ENCODE measurements at regions not wholly inside any gene's neighbourhood (a gene's known extent, or its start where the extent isn't known, plus 50 kb on each side); places are given as distances from the start of the nearest gene placed in this dataset.
A peak's percentile ranks its signal among the peaks of the same experiment; 100 is the strongest.

DNA sequence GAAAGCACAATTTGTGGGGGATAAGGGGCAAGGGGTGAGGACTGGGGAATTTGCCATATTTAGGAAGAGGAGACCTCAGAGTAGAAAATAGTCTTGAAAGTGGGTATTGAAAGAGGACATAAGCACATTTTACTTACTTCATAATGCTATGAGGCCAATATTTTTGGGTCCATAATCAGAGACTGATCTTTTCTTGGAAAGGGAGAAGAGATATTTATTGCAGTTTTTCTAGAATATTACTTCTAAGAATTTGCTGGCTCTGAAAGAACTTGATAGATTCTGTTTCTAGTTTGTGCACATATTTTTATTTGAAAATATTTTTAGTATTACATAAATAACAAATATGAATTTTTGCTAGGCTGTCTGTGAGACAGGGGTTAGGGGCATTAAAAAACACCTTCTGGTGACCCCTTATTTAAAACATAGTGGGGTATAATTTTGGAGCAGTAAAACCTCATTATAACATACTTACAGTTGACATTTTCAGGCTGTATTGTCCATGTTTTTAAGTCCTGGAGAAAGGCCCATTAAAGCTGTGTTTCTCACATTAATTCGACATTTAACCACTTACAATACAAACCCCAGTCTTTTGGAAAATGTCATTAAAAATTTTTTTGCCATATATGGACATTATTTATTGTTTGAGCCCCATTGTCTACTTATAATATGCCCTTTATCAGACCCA, 118.9 kb upstream of the NFIB start:
- POLR2A ChIA-PET: no interaction called here
- Histone ChIP-seq H3K36me3 (ENCODE audit: control insufficient read depth, insufficient read depth, low read length) (no peaks in the 10 kb centered on the region), H3K4me3 (ENCODE audit: low read depth in 2 of 2, low read length in 2 of 2) (no peak overlapping the region), H3K27ac (ENCODE audit: low read length) (no peak overlapping the region), H3K27me3 (ENCODE audit: control insufficient read depth, insufficient read depth, low read length) (no peaks in the 10 kb centered on the region), H3K4me1 (ENCODE audit: control insufficient read depth, insufficient read depth, low read length) (no peaks in the 10 kb centered on the region), H3K9me3 (ENCODE audit: control insufficient read depth, insufficient read depth, low read depth, low read length) (no peaks in the 10 kb centered on the region)
- DNase-seq (ENCODE audit: low read depth, low spot score) (no peak), ATAC-seq (no peak)
- BruUV-seq (replicated peaks): no TSS peak
- CTCF ChIA-PET: no interaction called here
- intact Hi-C loops (cut with micrococcal nuclease; ENCODE audit: unreplicated experiment) (no loop called here), in situ Hi-C loops (cut with HindIII; ENCODE audit: low pct_unique_long_range_greater_than_20kb, low sequenced_read_pairs) (no loop called here)
- TF ChIP-seq, protein P1, sequence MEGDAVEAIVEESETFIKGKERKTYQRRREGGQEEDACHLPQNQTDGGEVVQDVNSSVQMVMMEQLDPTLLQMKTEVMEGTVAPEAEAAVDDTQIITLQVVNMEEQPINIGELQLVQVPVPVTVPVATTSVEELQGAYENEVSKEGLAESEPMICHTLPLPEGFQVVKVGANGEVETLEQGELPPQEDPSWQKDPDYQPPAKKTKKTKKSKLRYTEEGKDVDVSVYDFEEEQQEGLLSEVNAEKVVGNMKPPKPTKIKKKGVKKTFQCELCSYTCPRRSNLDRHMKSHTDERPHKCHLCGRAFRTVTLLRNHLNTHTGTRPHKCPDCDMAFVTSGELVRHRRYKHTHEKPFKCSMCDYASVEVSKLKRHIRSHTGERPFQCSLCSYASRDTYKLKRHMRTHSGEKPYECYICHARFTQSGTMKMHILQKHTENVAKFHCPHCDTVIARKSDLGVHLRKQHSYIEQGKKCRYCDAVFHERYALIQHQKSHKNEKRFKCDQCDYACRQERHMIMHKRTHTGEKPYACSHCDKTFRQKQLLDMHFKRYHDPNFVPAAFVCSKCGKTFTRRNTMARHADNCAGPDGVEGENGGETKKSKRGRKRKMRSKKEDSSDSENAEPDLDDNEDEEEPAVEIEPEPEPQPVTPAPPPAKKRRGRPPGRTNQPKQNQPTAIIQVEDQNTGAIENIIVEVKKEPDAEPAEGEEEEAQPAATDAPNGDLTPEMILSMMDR (IDR thresholded peaks at IDR 0.05): no peak
- no peak for TF ChIP-seq SIN3A (IDR thresholded peaks at IDR 0.05; ENCODE audit: borderline replicate concordance, insufficient read depth, low read depth, low read length)
- no peak for TF ChIP-seq TCF7L2 (IDR thresholded peaks at IDR 0.05; ENCODE audit: low read depth, low read length)
- no peak for TF ChIP-seq POLR2AphosphoS5 (IDR thresholded peaks at IDR 0.05; ENCODE audit: low read depth, low read length)
- TF ChIP-seq, protein P2, sequence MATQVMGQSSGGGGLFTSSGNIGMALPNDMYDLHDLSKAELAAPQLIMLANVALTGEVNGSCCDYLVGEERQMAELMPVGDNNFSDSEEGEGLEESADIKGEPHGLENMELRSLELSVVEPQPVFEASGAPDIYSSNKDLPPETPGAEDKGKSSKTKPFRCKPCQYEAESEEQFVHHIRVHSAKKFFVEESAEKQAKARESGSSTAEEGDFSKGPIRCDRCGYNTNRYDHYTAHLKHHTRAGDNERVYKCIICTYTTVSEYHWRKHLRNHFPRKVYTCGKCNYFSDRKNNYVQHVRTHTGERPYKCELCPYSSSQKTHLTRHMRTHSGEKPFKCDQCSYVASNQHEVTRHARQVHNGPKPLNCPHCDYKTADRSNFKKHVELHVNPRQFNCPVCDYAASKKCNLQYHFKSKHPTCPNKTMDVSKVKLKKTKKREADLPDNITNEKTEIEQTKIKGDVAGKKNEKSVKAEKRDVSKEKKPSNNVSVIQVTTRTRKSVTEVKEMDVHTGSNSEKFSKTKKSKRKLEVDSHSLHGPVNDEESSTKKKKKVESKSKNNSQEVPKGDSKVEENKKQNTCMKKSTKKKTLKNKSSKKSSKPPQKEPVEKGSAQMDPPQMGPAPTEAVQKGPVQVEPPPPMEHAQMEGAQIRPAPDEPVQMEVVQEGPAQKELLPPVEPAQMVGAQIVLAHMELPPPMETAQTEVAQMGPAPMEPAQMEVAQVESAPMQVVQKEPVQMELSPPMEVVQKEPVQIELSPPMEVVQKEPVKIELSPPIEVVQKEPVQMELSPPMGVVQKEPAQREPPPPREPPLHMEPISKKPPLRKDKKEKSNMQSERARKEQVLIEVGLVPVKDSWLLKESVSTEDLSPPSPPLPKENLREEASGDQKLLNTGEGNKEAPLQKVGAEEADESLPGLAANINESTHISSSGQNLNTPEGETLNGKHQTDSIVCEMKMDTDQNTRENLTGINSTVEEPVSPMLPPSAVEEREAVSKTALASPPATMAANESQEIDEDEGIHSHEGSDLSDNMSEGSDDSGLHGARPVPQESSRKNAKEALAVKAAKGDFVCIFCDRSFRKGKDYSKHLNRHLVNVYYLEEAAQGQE (IDR thresholded peaks at IDR 0.05; ENCODE audit: insufficient read depth in 1 of 2, low read depth in 2 of 2, low read length in 1 of 2): no peak

DNA sequence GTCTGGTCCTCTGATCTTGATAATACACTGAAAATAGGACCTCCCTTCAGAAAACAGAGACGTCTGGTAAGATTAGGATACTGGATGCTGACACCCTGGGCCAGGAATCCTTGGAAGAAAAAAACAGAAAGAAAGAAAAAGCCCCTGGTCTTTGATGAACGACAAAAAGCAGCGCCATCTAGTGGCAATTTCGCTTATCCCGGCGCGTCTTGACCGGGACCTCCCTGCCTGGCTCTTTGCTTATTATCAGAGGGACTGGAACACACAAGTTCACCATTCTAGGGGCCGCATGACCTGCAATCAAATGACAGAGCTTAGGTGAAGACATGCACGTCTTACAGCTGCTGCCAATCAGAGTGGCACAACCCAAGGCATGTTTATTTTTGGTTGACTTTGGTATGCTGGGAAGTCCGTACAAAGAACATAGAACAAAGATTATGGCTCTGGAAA, 114.9 kb upstream of the NFIB start:
- POLR2A ChIA-PET: no interaction called here
- H3K9me3 ChIP-seq (ENCODE audit: control insufficient read depth, insufficient read depth, low read depth, low read length): no peaks in the 10 kb centered on the region
- CTCF ChIA-PET: no interaction called here
- intact Hi-C loops (cut with micrococcal nuclease; ENCODE audit: unreplicated experiment): no loop called here
- ATAC-seq (no peak), DNase-seq (ENCODE audit: low read depth, low spot score) (peak; percentile 8)
- H3K27me3 ChIP-seq (ENCODE audit: control insufficient read depth, insufficient read depth, low read length): no peaks in the 10 kb centered on the region
- H3K27ac ChIP-seq (ENCODE audit: low read length): no peak overlapping the region
- BruUV-seq (replicated peaks): no TSS peak
- H3K4me3 ChIP-seq (ENCODE audit: low read depth in 2 of 2, low read length in 2 of 2): no peak overlapping the region
- TF ChIP-seq, protein P1 (IDR thresholded peaks at IDR 0.05): peak; percentile 69
- TF ChIP-seq POLR2AphosphoS5 (IDR thresholded peaks at IDR 0.05; ENCODE audit: low read depth, low read length) (no peak), TCF7L2 (IDR thresholded peaks at IDR 0.05; ENCODE audit: low read depth, low read length) (no peak)
- H3K4me1 ChIP-seq (ENCODE audit: control insufficient read depth, insufficient read depth, low read length): no peaks in the 10 kb centered on the region
- in situ Hi-C loops (cut with HindIII; ENCODE audit: low pct_unique_long_range_greater_than_20kb, low sequenced_read_pairs): no loop called here
- H3K36me3 ChIP-seq (ENCODE audit: control insufficient read depth, insufficient read depth, low read length): no peaks in the 10 kb centered on the region
